HUES6 (cell line): ENCODE measurements at regions not wholly inside any gene's neighbourhood (a gene's known extent, or its start where the extent isn't known, plus 50 kb on each side); places are given as distances from the start of the nearest gene placed in this dataset.

ENCODE experiments used
- H3K27ac ChIP-seq: 2 replicates; pipeline ENCODE4 v1.7.0; 2013; ENCODE audit warnings: low read depth, mild to moderate bottlenecking, low read length, inconsistent platforms
- H3K27me3 ChIP-seq: 2 replicates; pipeline ENCODE4 v1.6.1; 2013; ENCODE audit warnings: low read length; ENCODE audit not compliant: control insufficient read depth, insufficient read depth
- H3K36me3 ChIP-seq: 2 replicates; pipeline ENCODE4 v1.6.1; 2013; ENCODE audit warnings: low read length; ENCODE audit not compliant: control insufficient read depth, insufficient read depth
- H3K4me1 ChIP-seq: 2 replicates; pipeline ENCODE4 v1.6.1; 2013; ENCODE audit warnings: low read length; ENCODE audit not compliant: control insufficient read depth, insufficient read depth
- H3K4me3 ChIP-seq: 2 replicates; pipeline ENCODE4 v1.5.1; 2013; ENCODE audit warnings: low read depth, low read length
- H3K9ac ChIP-seq: one replicate; pipeline ENCODE4 v1.6.1; 2013; ENCODE audit warnings: mild to moderate bottlenecking, low read length
- H3K9me3 ChIP-seq: 2 replicates; pipeline ENCODE4 v1.6.1; 2013; ENCODE audit warnings: low read depth, low read length; ENCODE audit not compliant: control insufficient read depth, insufficient read depth

DNA sequence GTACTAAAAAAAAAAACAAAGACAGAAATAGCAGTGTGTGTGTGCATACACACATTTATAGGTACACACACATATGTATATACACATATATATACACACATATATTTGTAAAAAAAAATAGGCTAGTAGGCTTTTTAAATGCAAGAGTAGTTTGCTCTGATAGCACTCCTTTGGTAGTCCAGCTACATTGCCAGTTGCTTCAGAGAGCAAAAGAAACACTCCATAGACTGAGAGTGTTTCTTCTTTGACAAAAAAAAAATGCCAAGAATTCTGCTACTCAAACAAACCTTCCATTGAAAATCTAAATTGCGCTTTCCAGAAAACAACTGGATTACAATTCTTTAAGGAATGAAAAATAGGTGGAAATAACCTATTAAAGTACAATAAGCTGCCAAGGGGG lies 365.9 kb upstream of the GALNT5 start:
- Histone ChIP-seq H3K27ac (no peak overlapping the region), H3K4me1 (peaks cover 27% of the 10 kb centered on the region), H3K9ac (no peak overlapping the region), H3K9me3 (no peaks in the 10 kb centered on the region), H3K4me3 (no peak overlapping the region), H3K27me3 (no peaks in the 10 kb centered on the region), H3K36me3 (no peaks in the 10 kb centered on the region)

DNA sequence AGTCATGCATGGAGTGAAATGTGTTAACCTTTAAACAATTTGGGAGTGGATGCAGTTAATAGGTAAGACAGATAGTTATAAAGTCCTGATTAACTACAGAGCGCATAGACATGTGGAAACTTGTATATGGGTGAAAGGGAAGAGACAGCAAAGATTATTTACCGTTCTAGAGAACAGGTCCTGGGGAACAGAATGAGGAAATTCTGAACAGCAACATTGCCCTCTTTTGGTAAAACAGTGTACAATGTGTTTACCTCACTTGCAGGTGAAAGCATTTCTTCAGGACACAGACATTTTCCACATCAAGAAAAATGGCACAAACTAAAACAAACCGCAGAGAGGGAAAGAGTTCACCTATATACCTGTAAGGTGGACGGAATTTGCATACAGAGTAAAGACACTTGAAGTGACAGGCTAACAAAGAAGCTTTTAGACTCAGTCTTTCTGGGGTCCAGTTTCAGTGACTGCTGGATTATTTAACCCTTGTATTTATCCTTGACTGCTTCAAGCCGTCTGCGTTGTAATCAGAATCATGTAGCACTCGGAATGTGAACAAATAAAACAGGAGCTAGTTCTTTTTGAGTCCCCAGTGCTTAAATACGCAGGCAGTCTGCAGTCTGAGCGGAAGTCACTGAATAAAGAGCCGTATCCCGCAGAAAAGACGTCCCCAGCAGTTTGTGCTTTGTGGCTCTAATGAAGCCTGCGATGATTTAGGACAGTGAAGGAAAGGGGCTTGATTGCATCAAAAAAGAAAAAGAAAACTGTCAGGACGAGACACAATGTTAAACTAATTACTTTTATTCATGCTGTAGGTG lies 364.8 kb upstream of the GALNT5 start:
- Histone ChIP-seq H3K27ac (no peak overlapping the region), H3K9me3 (no peaks in the 10 kb centered on the region), H3K4me3 (peak overlapping the region; percentile 42), H3K9ac (peak overlapping the region; percentile 25), H3K4me1 (peaks cover 27% of the 10 kb centered on the region), H3K27me3 (no peaks in the 10 kb centered on the region), H3K36me3 (no peaks in the 10 kb centered on the region)

DNA sequence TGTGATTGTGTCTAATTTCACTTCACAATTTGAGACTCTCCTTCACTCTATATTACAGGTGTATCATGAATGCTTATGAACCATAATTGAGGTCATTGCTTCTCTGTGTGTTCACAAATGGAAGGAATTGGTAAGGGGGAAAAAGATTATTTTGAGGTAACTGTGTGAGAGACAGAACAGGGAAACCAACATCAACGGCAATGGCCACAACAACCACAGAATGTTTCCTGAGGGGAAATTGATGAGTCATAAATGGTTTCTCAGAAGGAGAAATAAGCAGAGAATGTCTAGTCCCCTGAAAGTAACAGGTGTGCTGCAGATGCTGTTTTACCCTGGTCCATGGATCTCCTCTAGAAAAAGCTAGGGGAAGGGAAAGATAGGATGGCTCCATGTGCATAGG lies 361.2 kb upstream of the GALNT5 start:
- Histone ChIP-seq H3K36me3 (no peaks in the 10 kb centered on the region), H3K27ac (no peak overlapping the region), H3K9ac (no peak overlapping the region), H3K9me3 (no peaks in the 10 kb centered on the region), H3K27me3 (no peaks in the 10 kb centered on the region), H3K4me1 (peaks cover 19% of the 10 kb centered on the region), H3K4me3 (no peak overlapping the region)

DNA sequence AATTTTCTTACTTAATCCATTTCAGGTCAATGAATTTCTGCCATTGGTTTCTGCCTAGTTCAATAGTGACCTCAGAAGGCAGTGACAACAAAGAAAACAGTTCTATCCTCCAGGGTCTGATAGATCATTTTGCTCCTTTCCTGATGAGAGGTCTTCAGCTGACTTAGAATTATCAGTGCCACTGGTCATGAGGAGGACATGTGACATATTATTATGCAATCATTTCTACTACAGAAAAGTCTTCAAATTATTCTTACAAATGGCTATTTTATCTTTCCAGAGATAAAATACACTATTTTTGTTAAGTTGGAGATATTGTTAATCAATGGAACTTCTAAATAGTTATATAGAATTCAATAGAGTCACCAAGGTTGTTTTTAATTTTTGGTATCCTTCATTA lies 360.0 kb upstream of the GALNT5 start:
- Histone ChIP-seq H3K36me3 (no peaks in the 10 kb centered on the region), H3K4me1 (peaks cover 7% of the 10 kb centered on the region), H3K9ac (no peak overlapping the region), H3K9me3 (no peaks in the 10 kb centered on the region), H3K4me3 (no peak overlapping the region), H3K27me3 (no peaks in the 10 kb centered on the region), H3K27ac (no peak overlapping the region)

DNA sequence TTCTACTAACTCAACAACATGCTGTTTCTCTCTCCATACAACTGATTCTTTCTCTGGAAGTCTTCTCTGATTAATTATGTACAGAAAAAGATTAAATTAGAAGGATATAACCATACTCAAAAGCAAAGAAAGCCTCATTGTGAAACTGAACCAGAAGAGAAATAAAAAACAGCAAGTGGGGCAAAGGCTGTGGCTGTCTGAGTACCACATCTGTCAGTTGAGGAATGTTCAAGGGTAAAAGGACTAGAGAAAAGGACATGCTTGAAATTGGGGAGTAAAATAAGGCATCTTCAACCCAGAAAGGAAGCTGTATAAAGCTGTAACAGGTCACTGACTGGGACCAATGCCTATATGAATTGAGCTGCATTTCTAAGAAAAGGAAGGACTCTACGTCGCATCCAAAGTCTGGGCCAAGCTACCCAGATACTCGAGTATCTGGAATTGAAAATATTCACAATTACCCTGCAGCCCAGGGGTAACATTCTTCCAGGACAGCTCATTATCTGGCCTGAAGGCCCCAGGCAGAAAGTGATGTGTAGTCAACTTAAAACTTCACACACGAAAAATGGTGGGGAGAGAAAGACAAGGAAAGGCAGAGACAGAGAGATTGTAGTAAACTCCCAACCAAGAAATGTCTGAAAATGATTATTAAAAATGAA lies 356.0 kb upstream of the GALNT5 start:
- Histone ChIP-seq H3K9ac (no peak overlapping the region), H3K36me3 (no peaks in the 10 kb centered on the region), H3K27me3 (no peaks in the 10 kb centered on the region), H3K4me3 (no peak overlapping the region), H3K4me1 (no peaks in the 10 kb centered on the region), H3K27ac (no peak overlapping the region), H3K9me3 (no peaks in the 10 kb centered on the region)

DNA sequence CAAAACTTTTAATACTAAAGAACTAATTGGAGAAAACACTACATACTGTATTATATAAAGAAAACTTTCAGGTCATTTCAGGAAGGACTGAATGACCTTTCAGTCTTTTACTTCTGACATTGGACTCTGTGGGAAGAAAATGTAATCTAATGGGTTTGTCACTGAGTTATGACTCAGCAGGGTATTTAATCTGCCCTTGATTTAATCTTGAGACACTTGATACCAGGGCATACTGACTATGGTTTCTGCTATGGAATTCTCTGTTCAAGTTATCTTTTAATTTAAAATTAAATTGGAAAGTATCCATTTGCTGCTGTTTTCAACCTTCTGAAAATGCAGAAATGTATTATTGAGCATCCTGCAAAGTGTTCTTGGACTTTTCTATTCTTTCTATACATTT lies 354.2 kb upstream of the GALNT5 start:
- H3K36me3 ChIP-seq, result no peaks in the 10 kb centered on the region
- H3K27me3 ChIP-seq, result no peaks in the 10 kb centered on the region
- H3K4me3 ChIP-seq, result no peak overlapping the region
- no peak overlapping the region for H3K27ac ChIP-seq
- no peaks in the 10 kb centered on the region for H3K9me3 ChIP-seq
- H3K9ac ChIP-seq, result no peak overlapping the region
- no peaks in the 10 kb centered on the region for H3K4me1 ChIP-seq

DNA sequence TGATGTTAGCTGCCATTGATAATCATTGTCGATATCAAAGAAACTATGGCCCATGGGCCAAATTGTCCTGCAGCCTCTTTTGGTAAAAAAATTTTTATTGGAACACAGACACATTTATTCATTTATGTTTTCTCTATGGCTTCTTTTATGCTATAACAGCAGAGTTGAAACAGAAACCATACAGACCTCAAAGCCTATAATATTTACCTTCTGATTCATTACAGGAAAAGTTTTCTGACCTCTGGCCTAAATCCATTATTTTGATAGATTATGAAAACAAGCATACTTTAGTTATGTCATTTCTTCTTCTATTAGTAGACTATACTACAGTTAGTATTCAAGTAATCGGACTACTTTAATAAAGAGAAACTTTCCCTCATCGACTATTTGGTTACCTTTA lies 349.7 kb upstream of the GALNT5 start:
- Histone ChIP-seq H3K27me3 (no peaks in the 10 kb centered on the region), H3K4me3 (no peak overlapping the region), H3K9ac (no peak overlapping the region), H3K36me3 (no peaks in the 10 kb centered on the region), H3K4me1 (no peaks in the 10 kb centered on the region), H3K9me3 (no peaks in the 10 kb centered on the region), H3K27ac (no peak overlapping the region)

DNA sequence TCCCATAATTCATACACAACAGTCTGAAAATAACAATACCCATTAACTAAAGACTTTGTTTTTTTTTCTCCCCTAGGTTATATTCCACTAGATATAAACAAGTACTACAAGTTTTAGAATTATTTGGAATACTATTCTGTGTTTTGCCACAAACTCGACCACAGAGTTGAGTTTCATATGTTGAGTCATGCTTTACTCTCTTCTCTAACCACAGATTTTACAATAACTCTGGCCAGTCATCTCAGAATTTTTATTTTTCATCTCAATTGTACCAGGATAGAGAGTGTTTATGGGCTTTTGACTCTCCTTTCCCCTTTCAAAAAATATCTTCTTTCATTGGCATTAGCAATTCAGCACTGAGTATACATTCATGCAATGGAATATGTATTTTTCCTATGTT lies 348.7 kb upstream of the GALNT5 start:
- Histone ChIP-seq H3K27ac (no peak overlapping the region), H3K9ac (no peak overlapping the region), H3K9me3 (no peaks in the 10 kb centered on the region), H3K4me3 (no peak overlapping the region), H3K27me3 (no peaks in the 10 kb centered on the region), H3K4me1 (no peaks in the 10 kb centered on the region), H3K36me3 (no peaks in the 10 kb centered on the region)

DNA sequence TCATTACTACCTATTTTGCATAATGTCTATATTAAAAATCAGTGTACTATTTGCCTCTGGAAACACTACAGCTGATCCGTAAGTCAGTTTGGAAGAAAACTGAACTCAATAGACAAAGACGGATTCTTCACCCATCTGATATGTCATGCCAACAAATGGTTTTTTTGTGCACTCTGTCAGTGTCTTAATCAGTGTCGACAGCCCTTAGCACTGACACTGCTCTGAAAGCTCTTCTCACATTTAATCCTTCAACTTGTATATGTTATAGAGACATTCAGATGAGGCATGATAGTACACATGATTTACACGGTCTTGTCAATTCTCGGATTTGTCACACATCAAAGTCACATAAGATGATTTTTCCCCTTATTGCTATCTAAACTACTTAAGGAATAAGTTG lies 347.5 kb upstream of the GALNT5 start:
- Histone ChIP-seq H3K9ac (no peak overlapping the region), H3K27ac (no peak overlapping the region), H3K9me3 (no peaks in the 10 kb centered on the region), H3K36me3 (no peaks in the 10 kb centered on the region), H3K27me3 (no peaks in the 10 kb centered on the region), H3K4me1 (no peaks in the 10 kb centered on the region), H3K4me3 (no peak overlapping the region)

DNA sequence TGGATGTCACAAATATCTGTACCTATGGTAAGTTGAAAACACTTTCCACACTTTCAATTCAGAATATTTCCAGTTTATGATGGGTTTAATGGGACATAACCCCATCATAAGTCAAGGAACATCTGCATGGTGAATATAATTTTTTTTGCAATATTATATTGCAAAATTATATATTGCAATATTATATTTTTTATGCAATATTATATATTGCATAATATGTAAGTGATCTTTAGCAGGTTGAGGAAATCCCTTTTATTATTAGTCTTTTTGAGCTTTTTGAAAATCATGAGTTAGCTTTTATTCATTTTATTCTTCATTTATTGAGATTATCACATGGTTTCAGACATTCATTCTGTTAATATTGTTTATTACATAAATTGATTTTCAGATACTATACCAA lies 342.2 kb upstream of the GALNT5 start:
- Histone ChIP-seq H3K36me3 (no peaks in the 10 kb centered on the region), H3K9ac (no peak overlapping the region), H3K27ac (no peak overlapping the region), H3K9me3 (no peaks in the 10 kb centered on the region), H3K4me1 (peaks cover 5% of the 10 kb centered on the region; the same call in 1 of the 2 replicates), H3K4me3 (no peak overlapping the region), H3K27me3 (no peaks in the 10 kb centered on the region)

DNA sequence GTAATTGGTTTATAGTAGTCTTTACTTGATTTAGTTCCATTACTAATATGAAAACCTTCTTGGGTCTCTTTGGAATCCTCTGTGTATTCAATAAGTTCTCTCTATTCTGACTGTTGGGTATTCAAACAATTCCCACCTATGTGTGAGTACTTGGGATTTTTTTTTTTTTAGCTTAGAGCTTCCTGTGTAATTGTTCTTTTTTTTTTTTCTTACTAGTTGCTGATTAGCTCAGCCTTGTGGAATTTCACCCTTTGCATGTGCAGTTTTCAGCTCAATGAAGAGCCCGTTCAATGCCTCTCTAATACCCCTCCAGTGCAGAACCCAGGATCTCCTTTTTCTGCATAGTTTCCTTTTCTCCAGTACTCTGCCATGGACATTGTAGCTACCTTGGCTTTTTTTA lies 339.1 kb upstream of the GALNT5 start:
- Histone ChIP-seq H3K27me3 (no peaks in the 10 kb centered on the region), H3K9me3 (peaks cover 7% of the 10 kb centered on the region), H3K36me3 (no peaks in the 10 kb centered on the region), H3K4me3 (no peak overlapping the region), H3K9ac (no peak overlapping the region), H3K4me1 (peaks cover 5% of the 10 kb centered on the region; the same call in 1 of the 2 replicates), H3K27ac (no peak overlapping the region)
